SK-N-SH (cell line): ENCODE measurements at regions not wholly inside any gene's neighbourhood (a gene's known extent, or its start where the extent isn't known, plus 50 kb on each side); places are given as distances from the start of the nearest gene placed in this dataset.

Experiments used
- CTCF ChIA-PET: fragments of 300-600, 350-600 bp; formaldehyde crosslinking; extraction: SDS; loops from one replicate; lab custom pipeline; 2021; lab: Yijun Ruan, JAX
- POLR2A ChIA-PET: fragments of 350-600 bp; sonication (Branson Sonifier 250); formaldehyde crosslinking; extraction: SDS; loops from one replicate; lab custom pipeline; 2020; ENCODE audit warnings: antibody characterized with exemption, inconsistent platforms; lab: Yijun Ruan, JAX
- DNase-seq: peaks from one replicate; pipeline ENCODE4 v3.0.0; 2012
- H2AFZ ChIP-seq: fragments of 200-600 bp; sonication (generic); 2 replicates; pipeline ENCODE4 v1.8.1; 2016; ENCODE audit warnings: antibody characterized with exemption, mild to moderate bottlenecking, low read depth
- H3F3A ChIP-seq: fragments of 200-600 bp; sonication (generic); replicated peaks from 2 replicates; pipeline ENCODE3; 2016; ENCODE audit warnings: antibody characterized with exemption, mild to moderate bottlenecking; ENCODE audit not compliant: insufficient read depth
- H3K27ac ChIP-seq, 2 experiments: fragments of 200-500 bp in 1 of 2; fragments of 200-600 bp in 1 of 2; sonication (Bioruptor generic) in 1 of 2; sonication (generic), shearing (Covaris generic) in 1 of 2; 2 replicates each; pipeline versions ENCODE4 v1.5.1 to v1.6.1; 2014 to 2016; ENCODE audit warnings: low read depth in 2 of 2, inconsistent platforms in 1 of 2, low read length in 1 of 2, mild to moderate bottlenecking in 1 of 2, mixed read lengths in 1 of 2
- H3K27me3 ChIP-seq: fragments of 200-600 bp; sonication (generic), shearing (Covaris generic); 2 replicates; pipeline ENCODE4 v1.6.1; 2016; ENCODE audit warnings: mixed run types; ENCODE audit not compliant: insufficient read depth
- H3K36me3 ChIP-seq, 2 experiments: fragments of 200-500 bp in 1 of 2; fragments of 200-600 bp in 1 of 2; sonication (Bioruptor generic) in 1 of 2; sonication (generic) in 1 of 2; replicated peaks in 1 of 2; 2 replicates each; pipeline versions ENCODE3 to v1.5.1; 2014 to 2016; ENCODE audit warnings: low read length in 1 of 2, mild to moderate bottlenecking in 1 of 2; ENCODE audit not compliant: insufficient read depth in 2 of 2, control insufficient read depth in 1 of 2
- H3K4me1 ChIP-seq, 2 experiments: fragments of 200-500 bp in 1 of 2; fragments of 200-600 bp in 1 of 2; sonication (Bioruptor generic) in 1 of 2; sonication (generic), shearing (Covaris generic) in 1 of 2; 2 replicates each; pipeline versions ENCODE4 v1.5.1 to v1.6.1; 2014 to 2016; ENCODE audit warnings: low read depth in 1 of 2, low read length in 1 of 2, mixed run types in 1 of 2; ENCODE audit not compliant: insufficient read depth in 2 of 2, control insufficient read depth in 1 of 2
- H3K4me2 ChIP-seq: fragments of 200-600 bp; sonication (generic), shearing (Covaris generic); 2 replicates; pipeline ENCODE4 v1.6.1; 2017; ENCODE audit warnings: mixed run types
- H3K4me3 ChIP-seq, 2 experiments: fragments of 200-500 bp in 1 of 2; fragments of 200-600 bp in 1 of 2; sonication (Bioruptor generic) in 1 of 2; sonication (generic), shearing (Covaris generic) in 1 of 2; 2 replicates each; pipeline versions ENCODE4 v1.5.1 to v1.8.1; 2014 to 2016; ENCODE audit warnings: low read depth in 2 of 2, inconsistent platforms in 1 of 2, low read length in 1 of 2, mild to moderate bottlenecking in 1 of 2, mixed read lengths in 1 of 2, moderate library complexity in 1 of 2
- H3K79me2 ChIP-seq: fragments of 200-600 bp; sonication (generic); 2 replicates; pipeline ENCODE4 v1.8.1; 2017; ENCODE audit warnings: mild to moderate bottlenecking; ENCODE audit not compliant: insufficient read depth
- H3K9ac ChIP-seq: fragments of 200-600 bp; sonication (generic); 2 replicates; pipeline ENCODE4 v1.6.1; 2017; ENCODE audit warnings: mixed run types
- H3K9me2 ChIP-seq: fragments of 200-600 bp; sonication (generic); 2 replicates; pipeline ENCODE4 v1.6.1; 2017; ENCODE audit warnings: mixed run types
- H3K9me3 ChIP-seq: fragments of 200-600 bp; sonication (generic); 2 replicates; pipeline ENCODE4 v1.6.1; 2017; ENCODE audit warnings: mixed run types, mild to moderate bottlenecking, moderate library complexity
- H4K20me1 ChIP-seq: fragments of 200-600 bp; sonication (generic); 2 replicates; pipeline ENCODE4 v1.6.1; 2017; ENCODE audit warnings: mild to moderate bottlenecking, mixed run types; ENCODE audit not compliant: insufficient read depth
- CHD2 ChIP-seq: fragments of 150-350 bp; IDR thresholded peaks from 2 replicates; pipeline ENCODE4 v1.6.1; 2018; ENCODE audit warnings: low read length; ENCODE audit not compliant: partially characterized antibody
- FOSL2 ChIP-seq: IDR thresholded peaks from 2 replicates; pipeline ENCODE4 v1.4.0; 2012; ENCODE audit warnings: low read depth, mild to moderate bottlenecking, moderate library complexity, borderline replicate concordance
- FOXJ3 ChIP-seq: sonication (generic); formaldehyde crosslinking; IDR thresholded peaks from 2 replicates; pipeline ENCODE4 v1.5.1; 2020; ENCODE audit warnings: mild to moderate bottlenecking, missing genetic modification reagents
- GABPA ChIP-seq: IDR thresholded peaks from 2 replicates; pipeline ENCODE4 v1.4.0; 2012; ENCODE audit warnings: low read depth, mild to moderate bottlenecking
- GATA2 ChIP-seq: sonication (generic); formaldehyde crosslinking; IDR thresholded peaks from 2 replicates; pipeline ENCODE4 v1.5.0; 2020; ENCODE audit warnings: mild to moderate bottlenecking, missing genetic modification reagents
- JUND ChIP-seq: IDR thresholded peaks from 2 replicates; pipeline ENCODE4 v1.4.0; 2012
- MAX ChIP-seq: IDR thresholded peaks from 2 replicates; pipeline ENCODE4 v1.4.0; 2012; ENCODE audit warnings: low read depth
- MEF2A ChIP-seq: IDR thresholded peaks from 2 replicates; pipeline ENCODE4 v1.4.0; 2012; ENCODE audit warnings: low read depth, borderline replicate concordance
- NFIC ChIP-seq: IDR thresholded peaks from 2 replicates; pipeline ENCODE4 v1.4.0; 2012; ENCODE audit warnings: borderline replicate concordance
- POLR2AphosphoS5 ChIP-seq: IDR thresholded peaks from 2 replicates; pipeline ENCODE4 v1.6.1; 2012; ENCODE audit warnings: low read depth, low read length
- RCOR1 ChIP-seq: fragments of 150-350 bp; IDR thresholded peaks from 2 replicates; pipeline ENCODE4 v1.6.1; 2017; ENCODE audit warnings: antibody characterized with exemption, low read length
- REST ChIP-seq: IDR thresholded peaks from 2 replicates; pipeline ENCODE4 v1.6.1; 2012; ENCODE audit warnings: mild to moderate bottlenecking, low read depth, low read length, moderate library complexity
- RFX5 ChIP-seq: IDR thresholded peaks from 2 replicates; pipeline ENCODE4 v1.6.1; 2012; ENCODE audit warnings: mild to moderate bottlenecking, improper control_type of control experiment, low read length
- RXRA ChIP-seq: IDR thresholded peaks from 2 replicates; pipeline ENCODE4 v1.4.0; 2012; ENCODE audit warnings: low read depth, mild to moderate bottlenecking, borderline replicate concordance
- SIN3A ChIP-seq: IDR thresholded peaks from 2 replicates; pipeline ENCODE4 v1.6.1; 2012; ENCODE audit warnings: low read depth, mild to moderate bottlenecking, low read length, moderate library complexity, borderline replicate concordance
- SMC3 ChIP-seq: IDR thresholded peaks from 2 replicates; pipeline ENCODE4 v1.6.1; 2012; ENCODE audit warnings: low read depth, low read length, improper control_type of control experiment
- TAF1 ChIP-seq: IDR thresholded peaks from 2 replicates; pipeline ENCODE4 v1.6.1; 2012; ENCODE audit warnings: low read depth, mild to moderate bottlenecking, low read length, moderate library complexity, borderline replicate concordance
- TCF12 ChIP-seq: IDR thresholded peaks from 2 replicates; pipeline ENCODE4 v1.4.0; 2012
- USF1 ChIP-seq: IDR thresholded peaks from 2 replicates; pipeline ENCODE4 v1.4.0; 2012; ENCODE audit warnings: low read depth, borderline replicate concordance
- USF2 ChIP-seq: fragments of 150-350 bp; IDR thresholded peaks from 2 replicates; pipeline ENCODE4 v1.6.1; 2017; ENCODE audit warnings: antibody characterized with exemption, low read length, low read depth, borderline replicate concordance
- YY1 ChIP-seq: IDR thresholded peaks from 2 replicates; pipeline ENCODE4 v1.4.0; 2012; ENCODE audit warnings: low read depth, mild to moderate bottlenecking
- ZBTB33 ChIP-seq: IDR thresholded peaks from 2 replicates; pipeline ENCODE4 v1.4.0; 2012; ENCODE audit warnings: low read depth, borderline replicate concordance
- WGBS: methylation state at CpG from one replicate; pipeline ENCODE4 v1.1.6; 2017; ENCODE audit warnings: low lambda C conversion rate; 5-methylcytosine and 5-hydroxymethylcytosine counted together

GRCh38 chr1:238073991-238074390 is 183.3 kb upstream of the ZP4 start (continued):
- TF ChIP-seq REST: no peak
- TF ChIP-seq POLR2AphosphoS5: no peak
- no peak for TF ChIP-seq RFX5
- no peak for TF ChIP-seq CHD2
- no peak for TF ChIP-seq SIN3A
- no peak for TF ChIP-seq YY1

- Histone ChIP-seq H3K79me2 (no peaks in the 10 kb centered on the region), H4K20me1 (no peaks in the 10 kb centered on the region), H3K36me3 (no peaks in the 10 kb centered on the region), H3K4me3 (no peak overlapping the region), H3K4me2 (no peak overlapping the region), H2AFZ (no peak overlapping the region), H3K9me3 (no peaks in the 10 kb centered on the region), H3K9me2 (no peaks in the 10 kb centered on the region), H3K9ac (no peak overlapping the region), H3F3A (no peaks in the 10 kb centered on the region), H3K27me3 (no peaks in the 10 kb centered on the region), H3K27ac (no peak overlapping the region), H3K4me1 (no peaks in the 10 kb centered on the region)
- no peak for DNase-seq
- CTCF ChIA-PET: interaction anchor here (1.1 kb wide), 1 partner anchor 206 kb away, joined by 3 read pairs; no protein-coding TSS in a partner anchor
- 44% methylated on average over 3 of the region's 3 CpGs for WGBS
- POLR2A ChIA-PET: no interaction called here
- TF ChIP-seq USF2 (no peak), USF1 (no peak), MAX (no peak), JUND (no peak), FOXJ3 (CRISPR knock-in tag) (no peak), SIN3A (no peak), GABPA (no peak), RCOR1 (no peak), FOSL2 (no peak), ZBTB33 (no peak), CHD2 (no peak), RXRA (no peak), TAF1 (no peak), TCF12 (no peak), NFIC (no peak), MEF2A (no peak), YY1 (no peak), GATA2 (CRISPR knock-in tag) (no peak), REST (no peak), SMC3 (no peak)
Measured at GRCh38 chr1:238071061-238071460, 180.3 kb upstream of the ZP4 start.
